GM12878 (cell line): ENCODE measurements at regions not wholly inside any gene's neighbourhood (a gene's known extent, or its start where the extent isn't known, plus 50 kb on each side); places are given as distances from the start of the nearest gene placed in this dataset.
"Not testable (repeated sequence)": the region's sequence is repeated elsewhere in the genome, so short reads cannot be mapped to it uniquely, and the experiment has no call there.

Experiments used
- ATAC-seq: fragments of 200-7000 bp; cut with Tn5 transposase; 3 replicates; pipeline ENCODE4 v1.9.1; 2020; ENCODE audit warnings: mild to moderate bottlenecking, moderate library complexity
- BruUV-seq: library from RNA; stranded (reverse); fragments of 400-500 nt; replicated peaks from 2 replicates; lab custom pipeline; 2021; lab: Mats Ljungman, UMichigan
- CTCF ChIA-PET: fragments of 300-600 bp; sonication (Branson Sonifier 250); formaldehyde crosslinking; extraction: SDS; loops from one replicate; lab custom pipeline; 2021; ENCODE audit warnings: inconsistent platforms; lab: Yijun Ruan, JAX
- POLR2A ChIA-PET: fragments of 350-600 bp; formaldehyde crosslinking; extraction: SDS; loops from one replicate; lab custom pipeline; 2021; ENCODE audit warnings: inconsistent platforms; lab: Charles Lee
- RAD21 ChIA-PET: fragments of 300-600 bp; sonication (Branson Sonifier 250); formaldehyde crosslinking; loops from one replicate; lab custom pipeline; 2023; ENCODE audit warnings: antibody characterized with exemption; ENCODE audit not compliant: unreplicated experiment; lab: Charles Lee
- SMC1A ChIA-PET: fragments of 300-600 bp; sonication (Branson Sonifier 250); formaldehyde crosslinking; loops from one replicate; lab custom pipeline; 2023; ENCODE audit not compliant: unreplicated experiment, uncharacterized antibody; lab: Charles Lee
- DNase-seq: peaks from one replicate; pipeline ENCODE4 v3.0.0-alpha.2; 2011; ENCODE audit warnings: low read depth, low spot score
- FAIRE-seq: peaks from 3 replicates; lab custom pipeline; 2011; peaks lifted over from hg19 to GRCh38; lab: Jason Lieb, UNC
- H2AFZ ChIP-seq: 2 replicates; pipeline ENCODE4 v1.6.0; 2011; ENCODE audit warnings: low read depth, low read length, control low read depth; ENCODE audit not compliant: control insufficient read depth
- H3K27ac ChIP-seq: 2 replicates; pipeline ENCODE4 v1.5.1; 2011; ENCODE audit warnings: control low read depth; ENCODE audit not compliant: control insufficient read depth, insufficient read depth
- H3K27me3 ChIP-seq, 2 experiments: replicated peaks in 1 of 2; 2 replicates each; pipeline versions ENCODE4 v1.6.0 to v1.6.1; 2011; ENCODE audit warnings: low read length in 1 of 2; ENCODE audit not compliant: control insufficient read depth in 2 of 2, insufficient read depth in 2 of 2
- H3K36me3 ChIP-seq, 2 experiments: 2 replicates each; pipeline ENCODE4 v1.5.1; 2011; ENCODE audit warnings: low read length in 1 of 2; ENCODE audit not compliant: control insufficient read depth in 2 of 2, insufficient read depth in 2 of 2
- H3K4me1 ChIP-seq: 2 replicates; pipeline ENCODE4 v1.6.1; 2011; ENCODE audit warnings: mild to moderate bottlenecking, low read length, moderate library complexity, mixed read lengths; ENCODE audit not compliant: control insufficient read depth, insufficient read depth
- H3K4me2 ChIP-seq: 2 replicates; pipeline ENCODE4 v1.6.0; 2011; ENCODE audit warnings: control low read depth; ENCODE audit not compliant: control insufficient read depth, insufficient read depth
- H3K4me3 ChIP-seq: fragments of 200-600 bp; sonication (generic); 2 replicates; pipeline ENCODE4 v1.5.1; 2016
- H3K79me2 ChIP-seq: 2 replicates; pipeline ENCODE4 v1.6.0; 2011; ENCODE audit warnings: low read length; ENCODE audit not compliant: control insufficient read depth, insufficient read depth
- H3K9ac ChIP-seq: 2 replicates; pipeline ENCODE4 v1.8.0; 2011; ENCODE audit warnings: low read length, control low read depth, mixed read lengths; ENCODE audit not compliant: control insufficient read depth, insufficient read depth
- H3K9me3 ChIP-seq: replicated peaks from 3 replicates; pipeline ENCODE4 v1.5.1; 2011; ENCODE audit warnings: mild to moderate bottlenecking, low read length; ENCODE audit not compliant: control insufficient read depth, insufficient read depth
- H4K20me1 ChIP-seq: 2 replicates; pipeline ENCODE4 v1.6.0; 2011; ENCODE audit not compliant: control insufficient read depth, insufficient read depth
- CBX3 ChIP-seq: fragments of 200-600 bp; sonication (generic); IDR thresholded peaks from 2 replicates; pipeline ENCODE4 v1.6.1; 2016; ENCODE audit warnings: low read depth, borderline replicate concordance
- CBX5 ChIP-seq: sonication (generic); IDR thresholded peaks from 2 replicates; pipeline ENCODE4 v1.6.1; 2016; ENCODE audit warnings: low read depth, moderate library complexity, mild to moderate bottlenecking, inconsistent platforms
- EP300 ChIP-seq, 2 experiments: fragments of 150-350 bp in 1 of 2; IDR thresholded peaks; 2 replicates each; pipeline ENCODE4 v1.6.1; 2011 to 2012; ENCODE audit warnings: low read depth in 2 of 2, low read length in 2 of 2, borderline replicate concordance in 1 of 2, improper control_type of control experiment in 1 of 2, inconsistent platforms in 1 of 2; ENCODE audit not compliant: control insufficient read depth in 1 of 2
- GABPA ChIP-seq: IDR thresholded peaks from 2 replicates; pipeline ENCODE4 v1.6.1; 2014; ENCODE audit warnings: antibody characterized with exemption, low read depth, mild to moderate bottlenecking, inconsistent platforms
- IKZF2 ChIP-seq, 2 experiments: fragments of 450-650 bp; IDR thresholded peaks; 2 replicates each; pipeline ENCODE4 v1.6.1; 2017; ENCODE audit warnings: mild to moderate bottlenecking in 2 of 2, moderate library complexity in 2 of 2
- NFYB ChIP-seq: IDR thresholded peaks from 2 replicates; pipeline ENCODE4 v1.6.1; 2011; ENCODE audit warnings: low read depth, mild to moderate bottlenecking, low read length, improper control_type of control experiment, moderate library complexity; ENCODE audit not compliant: insufficient read depth
- YY1 ChIP-seq: IDR thresholded peaks from 2 replicates; pipeline ENCODE4 v1.6.1; 2011; ENCODE audit warnings: low read depth, mild to moderate bottlenecking, low read length
- WGBS: methylation state at CpG from one replicate; pipeline ENCODE4 v1.1.6; 2016; ENCODE audit warnings: low lambda C conversion rate; ENCODE audit not compliant: insufficient replicate concordance, insufficient coverage; ENCODE audit errors: missing lambda C conversion rate; 5-methylcytosine and 5-hydroxymethylcytosine counted together
- in situ Hi-C: fragments of 300-500 bp; cut with MboI; formaldehyde crosslinking; loops from 9 replicates; pipeline ENCODE4 v1.14.3; 2018; ENCODE audit warnings: mixed read lengths
- intact Hi-C: fragments of 100-400 bp; cut with micrococcal nuclease; formaldehyde crosslinking; loops from one replicate; pipeline ENCODE4 v1.14.2; 2022; ENCODE audit not compliant: unreplicated experiment
- TF ChIP-seq, protein P1 (sequence below): IDR thresholded peaks from 2 replicates; pipeline ENCODE4 v1.6.1; 2011; ENCODE audit warnings: low read depth, mild to moderate bottlenecking, low read length, moderate library complexity, borderline replicate concordance; ENCODE audit errors: extremely low read depth

DNA sequence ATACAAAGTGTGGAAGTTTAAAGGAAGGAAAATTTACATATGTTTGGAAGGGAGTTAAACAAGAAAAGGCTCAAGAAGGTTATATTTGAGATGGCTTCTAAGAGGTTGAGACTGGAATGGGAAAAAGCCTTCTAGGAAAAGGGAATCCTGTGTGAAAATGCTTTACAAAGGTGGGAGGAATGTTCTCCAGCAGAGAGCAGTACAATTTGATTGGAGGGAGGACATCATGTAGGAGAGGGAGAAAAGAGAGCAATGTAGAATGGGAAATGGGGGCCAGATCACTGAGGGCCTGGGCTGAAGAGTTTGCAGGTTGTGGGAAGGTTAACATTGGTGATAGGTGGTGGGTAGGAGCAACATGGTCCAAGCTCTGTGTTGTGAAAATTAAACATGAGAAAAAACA, 366.9 kb downstream of the XPNPEP1 start:
- POLR2A ChIA-PET = no interaction called here
- Histone ChIP-seq H3K36me3 (no peaks in the 10 kb centered on the region), H3K4me2 (no peak overlapping the region), H3K27me3 (no peaks in the 10 kb centered on the region), H3K27ac (no peak overlapping the region), H3K79me2 (no peaks in the 10 kb centered on the region), H3K9me3 (no peaks in the 10 kb centered on the region), H2AFZ (no peak overlapping the region), H3K4me3 (no peak overlapping the region), H3K9ac (no peak overlapping the region), H3K4me1 (no peaks in the 10 kb centered on the region), H4K20me1 (no peaks in the 10 kb centered on the region)
- in situ Hi-C loops (no loop called here), intact Hi-C loops (no loop called here)
- ATAC-seq = no peak
- no peak for FAIRE-seq
- TF ChIP-seq EP300 (IDR thresholded peaks at IDR 0.05; ENCODE audit: borderline replicate concordance in 1 of 2, control insufficient read depth in 1 of 2, low read depth in 2 of 2, low read length in 2 of 2) = no peak
- TF ChIP-seq, protein P1, sequence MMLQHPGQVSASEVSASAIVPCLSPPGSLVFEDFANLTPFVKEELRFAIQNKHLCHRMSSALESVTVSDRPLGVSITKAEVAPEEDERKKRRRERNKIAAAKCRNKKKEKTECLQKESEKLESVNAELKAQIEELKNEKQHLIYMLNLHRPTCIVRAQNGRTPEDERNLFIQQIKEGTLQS = no peak
- no peak for TF ChIP-seq CBX3
- TF ChIP-seq CBX5 = no peak
- TF ChIP-seq GABPA = no peak
- no peak for TF ChIP-seq IKZF2 (IDR thresholded peaks at IDR 0.05)
- TF ChIP-seq YY1 = no peak
- TF ChIP-seq NFYB = no peak
- no peak for DNase-seq
- BruUV-seq = no TSS peak
- CTCF ChIA-PET = no interaction called here
- RAD21 ChIA-PET = no interaction called here
- SMC1A ChIA-PET = no interaction called here

- 2% methylated on average over 8 of the region's 8 CpGs for WGBS
- not testable (repeated sequence) for ATAC-seq
These were observed 381.2 kb downstream of the XPNPEP1 start for GRCh38 chr10:109542050-109542603.

More at GRCh38 chr10:109542050-109542603, 381.2 kb downstream of the XPNPEP1 start:
- DNase-seq, H3K4me2 ChIP-seq, H3K27me3 ChIP-seq, BruUV-seq, RAD21 ChIA-PET, H2AFZ ChIP-seq, H3K9me3 ChIP-seq, H3K9ac ChIP-seq, FAIRE-seq, POLR2A ChIA-PET, H3K79me2 ChIP-seq, H4K20me1 ChIP-seq, H3K4me3 ChIP-seq, in situ Hi-C loops, H3K36me3 ChIP-seq, SMC1A ChIA-PET, H3K27ac ChIP-seq, H3K4me1 ChIP-seq, intact Hi-C loops: not testable (repeated sequence)
- CTCF ChIA-PET = interaction anchor here (0.6 kb wide), 1 partner anchor 197 kb away, joined by 5 read pairs; no protein-coding TSS in a partner anchor
